HEK293 (cell line): ENCODE measurements at regions not wholly inside any gene's neighbourhood (a gene's known extent, or its start where the extent isn't known, plus 50 kb on each side); places are given as distances from the start of the nearest gene placed in this dataset.

Experiments used
- MYNN ChIP-seq: fragments of 450-650 bp; formaldehyde crosslinking; IDR thresholded peaks from 2 replicates; pipeline ENCODE4 v1.5.1; 2016; ENCODE audit warnings: missing biosample characterization, missing genetic modification characterization, borderline replicate concordance
- TF ChIP-seq, protein P1 (sequence below): fragments of 450-650 bp; formaldehyde crosslinking; IDR thresholded peaks from 2 replicates; pipeline ENCODE4 v1.5.1; 2016; ENCODE audit warnings: missing biosample characterization, missing genetic modification characterization, low read depth
- TF ChIP-seq, protein P2 (sequence below): fragments of 450-650 bp; formaldehyde crosslinking; IDR thresholded peaks from 2 replicates; pipeline ENCODE4 v1.5.1; 2016; ENCODE audit warnings: missing biosample characterization, missing genetic modification characterization, borderline replicate concordance

DNA sequence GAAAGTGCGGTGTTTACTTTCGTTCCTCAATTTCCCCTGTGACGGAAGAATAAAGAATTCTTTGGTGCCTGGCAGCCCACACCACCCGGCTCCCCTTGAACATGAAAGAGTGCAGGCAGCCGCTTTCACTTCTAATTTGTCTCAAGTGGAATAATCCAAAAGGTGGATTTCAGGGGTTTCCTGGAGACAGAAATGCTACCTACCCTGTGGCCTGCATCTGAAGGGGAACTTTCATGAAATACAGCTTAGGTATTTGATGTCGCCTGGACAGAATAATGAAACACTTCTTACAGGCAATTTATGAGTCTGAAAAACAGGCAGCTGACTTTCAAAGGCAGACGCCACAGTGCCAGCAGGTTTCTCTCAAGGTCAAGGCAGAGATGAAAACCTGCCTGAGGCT lies 169.5 kb upstream of the USP24 start:
- TF ChIP-seq MYNN (tag by site-specific recombination): no peak
- TF ChIP-seq, protein P1, sequence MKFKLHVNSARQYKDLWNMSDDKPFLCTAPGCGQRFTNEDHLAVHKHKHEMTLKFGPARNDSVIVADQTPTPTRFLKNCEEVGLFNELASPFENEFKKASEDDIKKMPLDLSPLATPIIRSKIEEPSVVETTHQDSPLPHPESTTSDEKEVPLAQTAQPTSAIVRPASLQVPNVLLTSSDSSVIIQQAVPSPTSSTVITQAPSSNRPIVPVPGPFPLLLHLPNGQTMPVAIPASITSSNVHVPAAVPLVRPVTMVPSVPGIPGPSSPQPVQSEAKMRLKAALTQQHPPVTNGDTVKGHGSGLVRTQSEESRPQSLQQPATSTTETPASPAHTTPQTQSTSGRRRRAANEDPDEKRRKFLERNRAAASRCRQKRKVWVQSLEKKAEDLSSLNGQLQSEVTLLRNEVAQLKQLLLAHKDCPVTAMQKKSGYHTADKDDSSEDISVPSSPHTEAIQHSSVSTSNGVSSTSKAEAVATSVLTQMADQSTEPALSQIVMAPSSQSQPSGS (tag by site-specific recombination): no peak
- TF ChIP-seq, protein P2, sequence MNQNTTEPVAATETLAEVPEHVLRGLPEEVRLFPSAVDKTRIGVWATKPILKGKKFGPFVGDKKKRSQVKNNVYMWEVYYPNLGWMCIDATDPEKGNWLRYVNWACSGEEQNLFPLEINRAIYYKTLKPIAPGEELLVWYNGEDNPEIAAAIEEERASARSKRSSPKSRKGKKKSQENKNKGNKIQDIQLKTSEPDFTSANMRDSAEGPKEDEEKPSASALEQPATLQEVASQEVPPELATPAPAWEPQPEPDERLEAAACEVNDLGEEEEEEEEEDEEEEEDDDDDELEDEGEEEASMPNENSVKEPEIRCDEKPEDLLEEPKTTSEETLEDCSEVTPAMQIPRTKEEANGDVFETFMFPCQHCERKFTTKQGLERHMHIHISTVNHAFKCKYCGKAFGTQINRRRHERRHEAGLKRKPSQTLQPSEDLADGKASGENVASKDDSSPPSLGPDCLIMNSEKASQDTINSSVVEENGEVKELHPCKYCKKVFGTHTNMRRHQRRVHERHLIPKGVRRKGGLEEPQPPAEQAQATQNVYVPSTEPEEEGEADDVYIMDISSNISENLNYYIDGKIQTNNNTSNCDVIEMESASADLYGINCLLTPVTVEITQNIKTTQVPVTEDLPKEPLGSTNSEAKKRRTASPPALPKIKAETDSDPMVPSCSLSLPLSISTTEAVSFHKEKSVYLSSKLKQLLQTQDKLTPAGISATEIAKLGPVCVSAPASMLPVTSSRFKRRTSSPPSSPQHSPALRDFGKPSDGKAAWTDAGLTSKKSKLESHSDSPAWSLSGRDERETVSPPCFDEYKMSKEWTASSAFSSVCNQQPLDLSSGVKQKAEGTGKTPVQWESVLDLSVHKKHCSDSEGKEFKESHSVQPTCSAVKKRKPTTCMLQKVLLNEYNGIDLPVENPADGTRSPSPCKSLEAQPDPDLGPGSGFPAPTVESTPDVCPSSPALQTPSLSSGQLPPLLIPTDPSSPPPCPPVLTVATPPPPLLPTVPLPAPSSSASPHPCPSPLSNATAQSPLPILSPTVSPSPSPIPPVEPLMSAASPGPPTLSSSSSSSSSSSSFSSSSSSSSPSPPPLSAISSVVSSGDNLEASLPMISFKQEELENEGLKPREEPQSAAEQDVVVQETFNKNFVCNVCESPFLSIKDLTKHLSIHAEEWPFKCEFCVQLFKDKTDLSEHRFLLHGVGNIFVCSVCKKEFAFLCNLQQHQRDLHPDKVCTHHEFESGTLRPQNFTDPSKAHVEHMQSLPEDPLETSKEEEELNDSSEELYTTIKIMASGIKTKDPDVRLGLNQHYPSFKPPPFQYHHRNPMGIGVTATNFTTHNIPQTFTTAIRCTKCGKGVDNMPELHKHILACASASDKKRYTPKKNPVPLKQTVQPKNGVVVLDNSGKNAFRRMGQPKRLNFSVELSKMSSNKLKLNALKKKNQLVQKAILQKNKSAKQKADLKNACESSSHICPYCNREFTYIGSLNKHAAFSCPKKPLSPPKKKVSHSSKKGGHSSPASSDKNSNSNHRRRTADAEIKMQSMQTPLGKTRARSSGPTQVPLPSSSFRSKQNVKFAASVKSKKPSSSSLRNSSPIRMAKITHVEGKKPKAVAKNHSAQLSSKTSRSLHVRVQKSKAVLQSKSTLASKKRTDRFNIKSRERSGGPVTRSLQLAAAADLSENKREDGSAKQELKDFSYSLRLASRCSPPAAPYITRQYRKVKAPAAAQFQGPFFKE (tag by site-specific recombination): no peak
